ENCODE measurements at regions not wholly inside any gene's neighbourhood (a gene's known extent, or its start where the extent isn't known, plus 50 kb on each side); places are given as distances from the start of the nearest gene placed in this dataset.

- DNase-seq: no peak
Observed at GRCh38 chr21:27448960-27449359, 482.1 kb upstream of the ADAMTS5 start.

- DNase-seq: no peak
Observed at GRCh38 chr21:27447843-27448242, 481.0 kb upstream of the ADAMTS5 start.

- no peak for DNase-seq
Observed at GRCh38 chr21:27429710-27430341, 462.9 kb upstream of the ADAMTS5 start.

- no peak for DNase-seq
Observed at GRCh38 chr21:27426196-27426595, 459.3 kb upstream of the ADAMTS5 start.

GRCh38 chr21:27425574-27425973, 458.7 kb upstream of the ADAMTS5 start:
- DNase-seq: no peak

GRCh38 chr21:27425172-27425571, 458.3 kb upstream of the ADAMTS5 start:
- no peak for DNase-seq

- no peak for DNase-seq
Observed at GRCh38 chr21:27424601-27425000, 457.7 kb upstream of the ADAMTS5 start.

- DNase-seq: no peak
Observed at GRCh38 chr21:27423906-27424595, 457.2 kb upstream of the ADAMTS5 start.

- no peak for DNase-seq
Observed at GRCh38 chr21:27423038-27423437, 456.1 kb upstream of the ADAMTS5 start.

GRCh38 chr21:27422435-27422834, 455.5 kb upstream of the ADAMTS5 start:
- no peak for DNase-seq

- DNase-seq: no peak
Observed at GRCh38 chr21:27421654-27422053, 454.8 kb upstream of the ADAMTS5 start.

- no peak for DNase-seq
Observed at GRCh38 chr21:27419153-27419552, 452.3 kb upstream of the ADAMTS5 start.

- DNase-seq: no peak
Observed at GRCh38 chr21:27418346-27418745, 451.5 kb upstream of the ADAMTS5 start.

- no peak for DNase-seq
Observed at GRCh38 chr21:27412530-27412929, 445.6 kb upstream of the ADAMTS5 start.

GRCh38 chr21:27408826-27409225, 441.9 kb upstream of the ADAMTS5 start:
- DNase-seq: no peak

- no peak for DNase-seq
Observed at GRCh38 chr21:27407271-27407670, 440.4 kb upstream of the ADAMTS5 start.

GRCh38 chr21:27406300-27407009, 439.6 kb upstream of the ADAMTS5 start:
- DNase-seq: no peak

GRCh38 chr21:27403011-27403410, 436.1 kb upstream of the ADAMTS5 start:
- no peak for DNase-seq

GRCh38 chr21:27400045-27400444, 433.2 kb upstream of the ADAMTS5 start:
- DNase-seq: no peak

GRCh38 chr21:27397578-27397977, 430.7 kb upstream of the ADAMTS5 start:
- DNase-seq: no peak

- no peak for DNase-seq
Observed at GRCh38 chr21:27393726-27394125, 426.8 kb upstream of the ADAMTS5 start.

- no peak for DNase-seq
Observed at GRCh38 chr21:27391990-27392389, 425.1 kb upstream of the ADAMTS5 start.

GRCh38 chr21:27390384-27390783, 423.5 kb upstream of the ADAMTS5 start:
- no peak for DNase-seq

GRCh38 chr21:27388825-27389224, 421.9 kb upstream of the ADAMTS5 start:
- no peak for DNase-seq
